NCI-H526 (cell line): ENCODE measurements at regions not wholly inside any gene's neighbourhood (a gene's known extent, or its start where the extent isn't known, plus 50 kb on each side); places are given as distances from the start of the nearest gene placed in this dataset.

Experiments
- DNase-seq, 2 experiments: peaks; one replicate each; lab custom pipeline; 2025; lab: John Stamatoyannopoulos, UW

- DNase-seq = no peak
Observed at GRCh38 chr7:106775975-106776607, 89.0 kb upstream of the PIK3CG start.

DNA sequence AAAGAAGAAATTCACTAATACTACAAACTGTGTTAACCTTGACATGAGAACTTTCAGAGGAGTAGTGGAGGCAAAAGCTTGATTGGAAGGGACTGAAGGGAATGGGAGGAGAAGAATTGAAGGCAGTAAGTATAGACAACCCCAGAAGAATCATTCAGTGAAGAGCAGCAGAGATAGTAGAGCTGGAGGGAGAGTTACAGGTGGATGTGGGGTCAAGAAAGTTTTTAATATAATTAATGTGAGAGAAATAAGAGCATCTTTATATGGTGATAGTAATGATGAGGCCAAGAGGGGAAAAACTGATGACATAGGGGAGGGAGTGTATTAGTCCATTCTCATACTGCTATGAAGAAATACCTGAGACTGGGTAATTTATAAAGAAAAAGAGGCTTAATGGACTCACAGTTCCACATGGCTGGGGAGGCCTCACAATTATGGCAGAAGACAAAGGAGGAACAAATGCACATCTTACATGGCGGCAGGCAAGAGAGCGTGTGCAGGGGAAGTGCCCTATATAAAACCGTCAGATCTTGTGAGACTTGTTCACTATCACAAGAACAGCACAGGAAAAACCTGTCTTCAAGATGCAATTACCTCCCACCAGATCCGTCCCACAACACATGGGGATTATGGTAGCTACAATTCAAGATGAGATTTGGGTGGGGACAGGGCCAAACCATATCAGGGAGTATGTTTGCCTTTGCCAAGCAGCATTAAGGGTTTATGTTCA lies 88.3 kb upstream of the PIK3CG start:
- no peak for DNase-seq

DNA sequence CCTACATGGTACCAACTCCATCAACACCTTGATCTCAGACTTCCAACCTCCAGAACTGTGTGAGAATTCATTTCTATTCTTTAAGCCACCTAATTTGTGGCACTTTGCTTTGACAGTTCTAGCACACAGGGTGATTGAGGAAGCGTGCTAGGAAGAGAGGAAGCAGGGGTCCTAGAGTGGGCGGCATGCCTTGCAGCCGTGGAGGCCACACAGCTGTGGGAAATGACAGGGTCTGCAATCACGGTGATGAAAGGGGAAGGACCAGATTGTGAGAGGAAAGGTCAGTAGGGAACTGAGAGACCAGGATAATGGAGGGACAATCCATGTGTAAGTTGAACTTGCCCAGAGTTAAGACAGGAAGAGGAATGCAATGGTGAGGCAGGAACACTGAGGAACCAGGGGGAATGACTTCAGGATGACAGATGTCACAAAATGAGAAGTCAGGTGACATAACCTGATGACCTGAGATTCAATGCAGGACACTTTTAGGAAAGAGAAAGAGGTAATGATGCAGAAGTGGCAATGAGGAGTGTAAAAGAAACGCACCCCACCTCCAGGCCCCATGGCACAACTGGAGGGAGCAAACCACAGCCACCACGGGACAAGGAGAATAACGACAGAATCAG lies 87.3 kb upstream of the PIK3CG start:
- no peak for DNase-seq

DNA sequence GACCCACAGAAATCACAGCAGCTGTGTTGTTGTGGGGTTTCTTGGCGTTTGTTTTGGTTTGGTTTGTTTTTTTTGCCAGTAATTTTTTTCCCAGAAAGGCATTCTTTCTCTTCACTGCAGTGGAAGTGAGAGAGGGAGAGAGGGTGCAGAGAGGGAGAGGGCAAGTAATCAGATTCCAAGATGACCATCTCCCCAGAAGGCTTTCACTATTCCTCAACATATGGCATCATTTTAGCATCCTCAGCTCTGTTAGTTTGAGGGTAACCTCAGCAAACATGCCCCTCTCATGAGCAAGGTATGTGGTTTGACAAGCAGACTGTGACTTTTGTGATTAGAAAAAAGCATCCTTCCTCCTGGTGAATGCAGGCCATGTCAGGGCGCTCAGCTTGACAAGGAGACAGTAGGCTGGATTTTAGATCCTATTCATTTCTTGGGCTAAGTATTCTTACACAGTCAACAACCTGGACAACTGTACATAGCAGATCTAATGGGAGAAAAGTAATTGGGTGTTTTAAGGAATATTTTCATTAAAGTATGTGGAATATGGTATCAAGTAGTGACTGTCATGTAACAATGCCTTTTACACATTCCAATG lies 86.3 kb upstream of the PIK3CG start:
- DNase-seq = no peak

DNA sequence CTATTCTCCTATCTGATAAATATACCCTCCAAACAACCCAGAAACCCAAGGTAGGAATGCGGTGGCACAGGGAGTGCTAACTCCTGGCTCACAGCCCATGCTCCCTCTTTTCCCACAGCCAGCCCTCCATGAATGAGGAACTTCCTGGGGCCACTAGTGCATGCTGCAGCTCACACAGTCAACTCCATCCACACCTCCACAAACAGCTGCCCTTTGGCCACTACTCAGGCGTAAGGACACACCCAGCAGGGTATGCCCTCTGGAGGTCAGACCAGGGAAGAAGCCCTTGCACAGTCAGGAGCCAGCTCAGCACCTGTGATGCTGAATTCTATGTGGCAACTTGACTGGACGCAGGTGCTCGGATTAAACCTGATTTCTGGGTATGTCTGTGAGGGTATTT lies 85.2 kb upstream of the PIK3CG start:
- peak; percentile 37 to 56 for DNase-seq

- no peak for DNase-seq
Observed at GRCh38 chr7:106781007-106781406, 84.1 kb upstream of the PIK3CG start.

DNA sequence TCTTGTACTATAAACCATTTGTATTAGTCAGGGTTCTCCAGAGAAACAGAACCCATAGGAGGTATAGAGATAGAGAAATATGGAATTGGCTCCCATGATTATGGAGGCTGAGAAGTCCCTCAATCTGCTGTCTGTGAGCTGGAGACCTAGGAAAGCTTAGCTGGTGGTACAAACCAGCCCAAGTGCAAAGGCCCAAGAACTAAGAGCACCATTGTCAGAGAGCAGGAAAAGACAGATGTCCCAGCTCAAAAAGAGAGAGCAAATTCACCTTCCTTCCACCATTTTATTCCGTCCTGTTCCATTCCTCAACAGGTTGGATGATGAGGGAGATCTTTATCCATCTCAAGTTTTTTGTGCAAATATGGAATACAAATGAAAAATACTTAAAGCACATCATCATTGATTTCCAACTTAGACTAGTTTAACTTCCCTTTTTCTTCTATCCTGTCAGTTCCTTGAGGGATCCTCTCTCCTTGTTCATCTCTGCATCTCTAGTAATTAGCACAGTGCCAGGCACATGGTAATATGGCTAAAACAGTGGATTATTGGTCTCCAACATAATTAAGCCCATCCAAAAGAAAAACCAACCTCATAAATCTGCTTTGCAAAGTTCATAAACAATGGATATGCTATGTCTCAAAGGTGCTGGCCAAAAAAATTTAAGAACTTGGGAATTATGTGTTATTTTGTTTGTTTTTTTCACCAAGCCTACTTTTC lies 83.1 kb upstream of the PIK3CG start:
- DNase-seq = no peak

DNA sequence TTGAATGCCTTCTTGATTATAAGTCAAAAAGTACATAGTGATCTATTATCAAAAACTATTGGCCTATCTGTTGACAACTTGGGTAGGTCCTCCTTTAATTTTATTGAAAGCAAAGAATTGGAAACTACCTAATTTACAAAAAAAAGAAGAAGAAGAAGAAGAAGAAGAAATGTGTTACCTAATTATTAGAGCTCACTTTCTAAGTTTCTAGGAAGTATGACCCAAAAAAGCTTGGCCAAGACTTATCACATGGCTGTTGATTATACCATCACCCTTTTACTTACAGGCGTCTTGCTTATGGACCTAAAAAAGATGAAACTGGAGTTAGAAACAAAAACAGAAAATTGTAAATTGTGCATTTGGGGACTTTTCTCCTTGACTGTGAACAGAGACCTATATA lies 81.8 kb upstream of the PIK3CG start:
- no peak for DNase-seq

- no peak for DNase-seq
Observed at GRCh38 chr7:106788637-106789036, 76.4 kb upstream of the PIK3CG start.

GRCh38 chr7:106791526-106791925 lies 73.6 kb upstream of the PIK3CG start:
- no peak for DNase-seq

- no peak for DNase-seq
Observed at GRCh38 chr7:106792233-106792926, 72.7 kb upstream of the PIK3CG start.

- peak; percentile 26 to 76 for DNase-seq
Observed at GRCh38 chr7:106793015-106793975, 71.8 kb upstream of the PIK3CG start.

DNA sequence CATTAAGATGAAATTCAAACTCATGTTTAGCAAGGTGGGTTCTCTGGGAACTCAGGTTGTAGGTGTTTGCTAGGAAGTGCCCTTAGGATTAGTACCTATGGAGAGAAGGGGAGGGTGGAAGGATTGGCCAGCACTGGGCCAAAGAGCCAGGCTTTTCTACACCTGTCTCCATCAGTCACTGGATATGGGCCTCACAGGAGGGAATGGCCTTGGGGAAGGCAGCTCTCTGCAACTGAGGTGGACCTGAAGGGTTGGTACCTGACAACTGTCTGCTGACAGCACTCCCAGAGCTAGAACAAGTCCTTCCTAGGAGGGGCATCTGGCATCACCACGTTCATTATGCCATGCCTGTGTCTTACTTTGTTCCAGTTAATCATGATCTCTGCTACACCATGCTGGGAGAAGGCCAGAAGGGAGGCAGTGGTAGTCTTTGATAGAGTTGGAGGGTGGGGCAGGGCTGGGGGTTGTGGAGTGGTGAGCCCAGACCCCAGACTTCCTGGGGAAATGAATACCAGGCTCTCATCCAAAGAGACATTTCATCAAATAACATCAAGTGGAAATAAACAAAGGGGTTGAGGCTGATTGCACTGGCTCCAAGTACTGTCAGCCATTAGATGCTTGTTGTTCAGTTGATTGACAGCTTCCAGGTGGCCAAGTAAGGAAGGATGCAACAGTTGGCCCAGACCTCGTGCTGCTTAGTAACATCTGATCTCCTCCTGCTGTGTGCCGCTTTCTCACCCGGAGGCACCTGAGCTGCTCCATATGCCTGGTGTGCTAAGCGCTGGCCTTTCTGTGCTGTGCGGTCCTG lies 70.6 kb upstream of the PIK3CG start:
- DNase-seq = no peak

DNA sequence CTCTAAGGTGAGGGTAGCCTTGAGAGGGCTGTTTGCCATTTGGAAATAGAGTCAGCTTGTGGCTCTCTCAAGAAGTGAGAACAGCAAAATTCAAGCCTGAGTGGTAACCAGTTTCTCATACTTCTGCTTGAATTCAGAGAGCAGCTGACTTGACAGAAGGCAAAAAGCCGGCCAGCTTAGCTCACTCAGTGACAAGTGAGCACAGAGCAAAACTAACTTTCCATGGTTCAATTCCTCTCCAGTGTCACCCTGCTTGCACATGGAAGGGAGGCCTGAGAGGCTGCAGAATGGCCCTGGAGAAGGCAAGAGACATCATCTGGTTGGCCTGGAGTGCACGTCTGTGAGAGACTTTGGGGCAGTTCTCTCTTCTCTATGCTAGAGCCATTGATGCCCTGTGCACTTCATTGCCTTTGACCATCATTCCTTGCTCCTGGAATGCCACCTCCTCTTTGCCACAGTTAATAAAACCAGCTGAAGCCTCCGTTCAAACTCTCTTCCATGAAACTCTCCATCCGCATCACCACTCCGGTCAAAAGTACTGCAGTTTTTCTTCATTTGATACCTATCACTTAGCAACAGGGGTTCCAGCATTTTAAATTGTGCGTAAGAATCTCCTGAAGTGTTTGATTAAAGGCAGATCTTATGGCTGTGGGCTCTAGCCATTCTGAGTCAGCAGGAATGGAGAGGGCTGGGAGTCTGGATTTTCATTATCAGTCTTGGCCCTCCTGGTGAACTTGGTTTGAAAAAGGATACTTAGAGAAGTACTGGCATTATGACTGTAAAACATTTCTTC lies 69.8 kb upstream of the PIK3CG start:
- no peak for DNase-seq

GRCh38 chr7:106795877-106796231 lies 69.2 kb upstream of the PIK3CG start:
- no peak for DNase-seq

GRCh38 chr7:106797937-106798336 lies 67.1 kb upstream of the PIK3CG start:
- DNase-seq = no peak

- DNase-seq = no peak
Observed at GRCh38 chr7:106802589-106802988, 62.5 kb upstream of the PIK3CG start.

DNA sequence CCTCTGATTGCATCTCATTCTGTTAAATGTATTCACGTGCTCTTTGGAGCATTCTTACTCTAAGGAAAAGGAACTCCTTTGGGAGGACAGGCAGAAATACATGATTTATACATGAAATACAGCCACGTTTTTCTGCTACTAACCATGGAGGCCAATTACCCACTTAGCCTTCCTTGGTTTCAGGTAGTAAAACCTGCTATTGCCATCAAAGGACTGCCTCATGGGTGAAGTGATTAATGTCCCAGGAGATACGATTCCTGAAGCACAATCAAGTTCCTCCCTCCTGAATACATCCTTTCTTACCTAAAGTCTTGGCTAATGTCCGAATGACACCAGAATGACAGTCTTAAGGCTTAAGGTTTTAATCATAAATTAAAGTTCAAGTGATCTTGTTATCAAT lies 58.5 kb upstream of the PIK3CG start:
- no peak for DNase-seq

GRCh38 chr7:106807474-106807873 lies 57.6 kb upstream of the PIK3CG start:
- no peak for DNase-seq
